Endodermal cell (in vitro differentiated cells): ENCODE measurements at regions not wholly inside any gene's neighbourhood (a gene's known extent, or its start where the extent isn't known, plus 50 kb on each side); places are given as distances from the start of the nearest gene placed in this dataset.

Experiments used
- DNase-seq: peaks from one replicate; pipeline ENCODE4 v3.0.0-alpha.2; 2017
- H3K27ac ChIP-seq: 2 replicates; pipeline ENCODE4 v1.5.1; 2013; ENCODE audit warnings: mild to moderate bottlenecking, low read depth, low read length, moderate library complexity
- H3K27me3 ChIP-seq: 2 replicates; pipeline ENCODE4 v1.6.1; 2013; ENCODE audit warnings: mild to moderate bottlenecking, low read length, moderate library complexity; ENCODE audit not compliant: insufficient read depth, control insufficient read depth, poor library complexity, severe bottlenecking
- H3K36me3 ChIP-seq: 2 replicates; pipeline ENCODE4 v1.7.0; 2013; ENCODE audit warnings: mild to moderate bottlenecking, low read length, moderate library complexity; ENCODE audit not compliant: control insufficient read depth, insufficient read depth
- H3K4me1 ChIP-seq: one replicate; pipeline ENCODE4 v1.7.0; 2013; ENCODE audit warnings: low read length; ENCODE audit not compliant: control insufficient read depth, insufficient read depth
- H3K4me3 ChIP-seq: 2 replicates; pipeline ENCODE4 v1.5.1; 2013; ENCODE audit warnings: mild to moderate bottlenecking, low read length, moderate library complexity
- H3K9ac ChIP-seq: 2 replicates; pipeline ENCODE4 v1.6.1; 2013; ENCODE audit warnings: mild to moderate bottlenecking, low read length, moderate library complexity; ENCODE audit not compliant: poor library complexity, severe bottlenecking; ENCODE audit errors: extremely low read depth
- H3K9me3 ChIP-seq: 2 replicates; pipeline ENCODE4 v1.6.1; 2013; ENCODE audit warnings: mild to moderate bottlenecking, low read length, moderate library complexity; ENCODE audit not compliant: control insufficient read depth
- H3K27ac Mint-ChIP-seq: 2 replicates; pipeline ENCODE4 v1.8.0; 2020; ENCODE audit warnings: mixed read lengths
- H3K27me3 Mint-ChIP-seq: 2 replicates; pipeline ENCODE4 v1.8.0; 2021; ENCODE audit warnings: mild to moderate bottlenecking, mixed read lengths; ENCODE audit not compliant: insufficient read depth
- H3K36me3 Mint-ChIP-seq: 2 replicates; pipeline ENCODE4 v1.8.0; 2020; ENCODE audit warnings: low read depth, mixed read lengths
- H3K4me1 Mint-ChIP-seq: 2 replicates; pipeline ENCODE4 v1.8.0; 2020; ENCODE audit warnings: mixed read lengths
- H3K4me3 Mint-ChIP-seq: 2 replicates; pipeline ENCODE4 v1.8.0; 2020; ENCODE audit warnings: mild to moderate bottlenecking, moderate library complexity, mixed read lengths
- H3K9me3 Mint-ChIP-seq: 2 replicates; pipeline ENCODE4 v1.8.0; 2020; ENCODE audit warnings: mild to moderate bottlenecking, mixed read lengths
- WGBS, 2 experiments: methylation state at CpG; one replicate each; pipeline versions ENCODE4 v1.1.5 to v1.1.7; 2013; ENCODE audit warnings: missing lambda C conversion rate in 2 of 2, mixed read lengths in 1 of 2; ENCODE audit not compliant: insufficient coverage in 1 of 2, insufficient read length in 1 of 2; 5-methylcytosine and 5-hydroxymethylcytosine counted together
- TF ChIP-seq, protein P1 (sequence below): fragments of 200-600 bp; sonication (generic); conservative IDR thresholded peaks from 2 replicates; pipeline ENCODE4 v1.5.0; 2021; ENCODE audit warnings: antibody characterized with exemption, mild to moderate bottlenecking

DNA sequence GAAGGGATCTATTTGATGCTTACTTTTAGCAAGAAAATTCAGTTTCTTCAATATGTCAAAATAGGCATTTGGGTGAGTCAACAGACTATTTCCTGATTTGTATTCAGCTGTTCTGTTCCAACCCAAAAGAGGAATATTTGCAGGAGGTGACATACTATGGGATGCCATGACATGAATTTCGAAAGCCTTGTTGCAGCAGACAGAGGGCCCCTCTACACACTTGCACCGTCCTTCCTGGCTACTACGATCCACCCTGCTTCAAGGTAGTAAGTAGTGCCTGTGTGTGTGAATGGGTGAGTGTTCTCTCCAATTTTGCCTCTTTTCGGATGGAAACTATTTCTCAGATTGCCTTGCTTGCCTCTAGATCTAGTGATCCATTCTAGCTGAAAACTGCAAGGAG lies 413.0 kb upstream of the ADARB2 start:
- Mint-ChIP-seq H3K27me3 (no peaks in the 10 kb centered on the region), H3K9me3 (no peaks in the 10 kb centered on the region), H3K36me3 (no peaks in the 10 kb centered on the region), H3K4me3 (no peak overlapping the region), H3K4me1 (peaks cover 2% of the 10 kb centered on the region), H3K27ac (no peak overlapping the region)
- no peak overlapping the region for H3K9ac ChIP-seq
- no peaks in the 10 kb centered on the region for H3K9me3 ChIP-seq
- H3K4me1 ChIP-seq, result no peaks in the 10 kb centered on the region
- DNase-seq, result no peak
- no peak overlapping the region for H3K4me3 ChIP-seq
- H3K27ac ChIP-seq, result no peak overlapping the region
- 92 to 94% methylated on average over 4 of the region's 4 CpGs for WGBS, 2 experiments
- H3K27me3 ChIP-seq, result no peaks in the 10 kb centered on the region
- H3K36me3 ChIP-seq, result no peaks in the 10 kb centered on the region
- TF ChIP-seq, protein P1, sequence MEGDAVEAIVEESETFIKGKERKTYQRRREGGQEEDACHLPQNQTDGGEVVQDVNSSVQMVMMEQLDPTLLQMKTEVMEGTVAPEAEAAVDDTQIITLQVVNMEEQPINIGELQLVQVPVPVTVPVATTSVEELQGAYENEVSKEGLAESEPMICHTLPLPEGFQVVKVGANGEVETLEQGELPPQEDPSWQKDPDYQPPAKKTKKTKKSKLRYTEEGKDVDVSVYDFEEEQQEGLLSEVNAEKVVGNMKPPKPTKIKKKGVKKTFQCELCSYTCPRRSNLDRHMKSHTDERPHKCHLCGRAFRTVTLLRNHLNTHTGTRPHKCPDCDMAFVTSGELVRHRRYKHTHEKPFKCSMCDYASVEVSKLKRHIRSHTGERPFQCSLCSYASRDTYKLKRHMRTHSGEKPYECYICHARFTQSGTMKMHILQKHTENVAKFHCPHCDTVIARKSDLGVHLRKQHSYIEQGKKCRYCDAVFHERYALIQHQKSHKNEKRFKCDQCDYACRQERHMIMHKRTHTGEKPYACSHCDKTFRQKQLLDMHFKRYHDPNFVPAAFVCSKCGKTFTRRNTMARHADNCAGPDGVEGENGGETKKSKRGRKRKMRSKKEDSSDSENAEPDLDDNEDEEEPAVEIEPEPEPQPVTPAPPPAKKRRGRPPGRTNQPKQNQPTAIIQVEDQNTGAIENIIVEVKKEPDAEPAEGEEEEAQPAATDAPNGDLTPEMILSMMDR, result no peak

DNA sequence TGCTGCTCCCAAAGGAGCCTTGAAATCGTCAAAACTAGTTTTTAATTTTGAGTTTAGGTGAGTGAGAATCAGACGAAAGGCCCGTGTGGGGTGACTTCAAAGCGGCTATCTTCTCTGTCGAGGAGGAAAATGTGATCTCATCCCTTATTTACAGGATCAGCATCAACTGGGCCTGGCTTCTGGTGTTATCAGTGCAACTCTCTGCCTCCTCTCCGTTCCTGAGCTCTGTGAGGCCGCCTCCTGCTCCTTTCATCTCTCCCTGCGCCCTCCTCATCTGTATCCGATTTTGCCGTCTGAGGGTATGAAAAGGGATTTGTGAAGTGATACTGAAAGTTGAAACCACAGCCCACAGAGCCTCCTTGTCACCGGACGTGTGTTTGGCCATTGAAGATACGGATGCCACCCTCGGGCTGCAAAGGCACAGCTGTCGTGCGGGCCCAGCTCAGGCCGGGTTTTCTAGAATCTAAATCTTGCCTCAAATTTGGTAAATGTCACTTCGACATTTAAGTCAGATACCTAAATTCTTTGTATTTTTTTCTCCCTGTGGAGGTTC lies 408.7 kb upstream of the ADARB2 start:
- no peak for DNase-seq
- H3K27ac ChIP-seq, result no peak overlapping the region
- H3K4me1 Mint-ChIP-seq, result peaks cover 9% of the 10 kb centered on the region
- no peaks in the 10 kb centered on the region for H3K27me3 Mint-ChIP-seq
- no peaks in the 10 kb centered on the region for H3K4me1 ChIP-seq
- no peak overlapping the region for H3K9ac ChIP-seq
- H3K27ac Mint-ChIP-seq, result no peak overlapping the region
- no peaks in the 10 kb centered on the region for H3K36me3 ChIP-seq
- WGBS, 2 experiments, result 86 to 97% methylated on average over 9 to 18 of the region's 18 CpGs
- H3K9me3 Mint-ChIP-seq, result no peaks in the 10 kb centered on the region
- no peaks in the 10 kb centered on the region for H3K27me3 ChIP-seq
- no peak overlapping the region for H3K4me3 Mint-ChIP-seq
- no peaks in the 10 kb centered on the region for H3K9me3 ChIP-seq
- TF ChIP-seq, protein P1, result no peak
- no peak overlapping the region for H3K4me3 ChIP-seq
- H3K36me3 Mint-ChIP-seq, result no peaks in the 10 kb centered on the region

DNA sequence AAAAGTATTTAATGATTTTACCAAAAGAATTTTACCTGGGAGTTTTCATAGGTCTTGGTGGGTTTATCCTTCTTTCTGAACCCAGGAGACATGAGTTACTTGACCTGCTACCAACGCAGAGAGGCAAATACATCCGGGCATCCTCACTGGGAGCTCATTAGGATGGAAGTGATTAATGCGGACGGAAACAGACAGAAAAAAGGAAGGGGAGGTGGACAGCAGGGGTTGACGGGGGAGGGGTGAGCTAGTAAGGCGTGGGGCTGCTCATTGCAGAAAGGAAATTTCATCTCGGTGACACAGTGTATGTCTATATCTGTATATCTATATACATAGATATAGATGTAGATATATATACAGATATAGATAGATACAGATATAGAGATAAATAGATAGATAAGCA lies 408.2 kb upstream of the ADARB2 start:
- TF ChIP-seq, protein P1, result no peak
- Histone ChIP-seq H3K27ac (no peak overlapping the region), H3K9me3 (no peaks in the 10 kb centered on the region), H3K9ac (no peak overlapping the region), H3K4me1 (no peaks in the 10 kb centered on the region), H3K4me3 (no peak overlapping the region), H3K27me3 (no peaks in the 10 kb centered on the region), H3K36me3 (no peaks in the 10 kb centered on the region)
- Mint-ChIP-seq H3K4me3 (no peak overlapping the region), H3K27me3 (no peaks in the 10 kb centered on the region), H3K4me1 (peaks cover 9% of the 10 kb centered on the region), H3K36me3 (no peaks in the 10 kb centered on the region), H3K27ac (peak overlapping the region; percentile 23), H3K9me3 (no peaks in the 10 kb centered on the region)
- DNase-seq, result no peak
- WGBS, 2 experiments, result 90% methylated on average over 5 of the region's 7 CpGs; no CpG with 5 or more reads in 1 of the 2 experiments
